Neural cell (in vitro differentiated cells): ENCODE measurements at regions not wholly inside any gene's neighbourhood (a gene's known extent, or its start where the extent isn't known, plus 50 kb on each side); places are given as distances from the start of the nearest gene placed in this dataset.

ENCODE experiments used
- H2AFZ ChIP-seq: fragments of 200-600, 300-800 bp; sonication (generic), shearing (Covaris generic); 2 replicates; pipeline ENCODE4 v1.6.0; 2014; ENCODE audit warnings: low read depth, mild to moderate bottlenecking, antibody characterized with exemption, low read length, moderate library complexity
- H3F3A ChIP-seq: fragments of 200-600 bp; shearing (Covaris generic); 2 replicates; pipeline ENCODE4 v1.6.1; 2016; ENCODE audit warnings: mild to moderate bottlenecking, moderate library complexity, mixed read lengths, antibody characterized with exemption, low read length; ENCODE audit not compliant: insufficient read depth, poor library complexity, severe bottlenecking
- H3K27ac ChIP-seq: fragments of 200-600, 300-800 bp; sonication (generic), shearing (Covaris generic); 2 replicates; pipeline ENCODE4 v1.5.1; 2014; ENCODE audit warnings: mild to moderate bottlenecking, low read length, moderate library complexity
- H3K27me3 ChIP-seq: fragments of 300-800, 200-600 bp; sonication (generic), shearing (Covaris generic); 2 replicates; pipeline ENCODE4 v1.6.0; 2014; ENCODE audit warnings: mild to moderate bottlenecking, low read depth, low read length, moderate library complexity; ENCODE audit not compliant: insufficient read depth
- H3K36me3 ChIP-seq: fragments of 300-800, 200-600 bp; sonication (generic), shearing (Covaris generic); 2 replicates; pipeline ENCODE4 v1.5.1; 2014; ENCODE audit warnings: mild to moderate bottlenecking, antibody characterized with exemption, low read length, moderate library complexity; ENCODE audit not compliant: insufficient read depth
- H3K4me2 ChIP-seq: fragments of 300-800, 200-600 bp; sonication (generic), shearing (Covaris generic); 2 replicates; pipeline ENCODE4 v1.6.0; 2014; ENCODE audit warnings: mild to moderate bottlenecking, low read length
- H3K4me3 ChIP-seq: fragments of 300-800, 200-600 bp; sonication (generic), shearing (Covaris generic); 2 replicates; pipeline ENCODE4 v1.5.1; 2014; ENCODE audit warnings: mild to moderate bottlenecking, low read length, moderate library complexity
- H3K79me2 ChIP-seq: fragments of 200-600 bp; shearing (Covaris generic); replicated peaks from 2 replicates; pipeline ENCODE4 v1.6.0; 2014; ENCODE audit warnings: mild to moderate bottlenecking, low read length, moderate library complexity; ENCODE audit not compliant: insufficient read depth
- H3K9ac ChIP-seq: fragments of 300-800, 200-600 bp; sonication (generic), shearing (Covaris generic); 2 replicates; pipeline ENCODE4 v1.6.1; 2016; ENCODE audit warnings: mild to moderate bottlenecking, low read length, mixed read lengths
- H3K9me2 ChIP-seq: fragments of 200-600 bp; shearing (Covaris generic); 2 replicates; pipeline ENCODE4 v1.6.1; 2016; ENCODE audit warnings: mild to moderate bottlenecking, low read length, mixed read lengths; ENCODE audit not compliant: insufficient read depth
- H3K9me3 ChIP-seq: fragments of 200-600, 300-800 bp; sonication (generic), shearing (Covaris generic); 2 replicates; pipeline ENCODE4 v1.6.1; 2016; ENCODE audit warnings: mild to moderate bottlenecking, mixed run types, low read length, moderate library complexity, mixed read lengths
- H4K20me1 ChIP-seq: fragments of 200-600 bp; shearing (Covaris generic); 2 replicates; pipeline ENCODE4 v1.6.1; 2016; ENCODE audit warnings: mild to moderate bottlenecking, mixed run types; ENCODE audit not compliant: insufficient read depth
- CTCF ChIP-seq: fragments of 450-650 bp; IDR thresholded peaks from 2 replicates; pipeline ENCODE4 v1.5.1; 2014; ENCODE audit warnings: antibody characterized with exemption, mild to moderate bottlenecking, moderate library complexity; ENCODE audit not compliant: poor library complexity, severe bottlenecking
- EP300 ChIP-seq: fragments of 450-650 bp; conservative IDR thresholded peaks from 2 replicates; pipeline ENCODE4 v1.6.1; 2014; ENCODE audit warnings: antibody characterized with exemption, mild to moderate bottlenecking, moderate library complexity; ENCODE audit not compliant: poor library complexity, severe bottlenecking
- EZH2 ChIP-seq: fragments of 200-600, 300-800 bp; shearing (Covaris generic), sonication (generic); IDR thresholded peaks from 2 replicates; pipeline ENCODE4 v1.6.1; 2014; ENCODE audit warnings: antibody characterized with exemption, low read length, borderline replicate concordance, mild to moderate bottlenecking; ENCODE audit not compliant: insufficient read depth, poor library complexity, severe bottlenecking
- POLR2AphosphoS5 ChIP-seq: IDR thresholded peaks from 2 replicates; pipeline ENCODE4 v1.6.1; 2012
- SMC3 ChIP-seq: fragments of 450-650 bp; conservative IDR thresholded peaks from 2 replicates; pipeline ENCODE4 v1.6.1; 2014; ENCODE audit warnings: antibody characterized with exemption, mild to moderate bottlenecking, moderate library complexity; ENCODE audit not compliant: poor library complexity
- TF ChIP-seq, protein P1 (sequence below): IDR thresholded peaks from 2 replicates; pipeline ENCODE4 v1.6.1; 2012; ENCODE audit warnings: borderline replicate concordance

DNA sequence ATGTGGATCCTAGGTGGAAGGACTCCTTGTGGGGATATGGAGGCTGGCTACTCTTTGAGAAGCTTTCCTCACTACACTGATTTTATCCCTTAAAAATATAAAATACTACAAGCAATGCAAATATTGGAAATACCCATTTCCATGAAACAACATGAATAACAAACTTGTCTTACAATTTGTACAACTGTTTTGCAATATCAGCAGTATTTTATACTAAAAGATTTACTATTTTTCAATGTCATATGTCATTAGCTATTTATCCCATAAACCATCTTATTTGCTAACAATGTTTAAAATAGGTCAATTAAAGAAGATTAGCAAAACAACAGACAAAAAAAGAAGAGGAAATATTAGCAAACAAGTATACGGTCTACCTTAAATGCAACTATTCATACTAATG lies 1674.1 kb downstream of the PCDH7 start:
- no peak for TF ChIP-seq EP300
- TF ChIP-seq, protein P1, sequence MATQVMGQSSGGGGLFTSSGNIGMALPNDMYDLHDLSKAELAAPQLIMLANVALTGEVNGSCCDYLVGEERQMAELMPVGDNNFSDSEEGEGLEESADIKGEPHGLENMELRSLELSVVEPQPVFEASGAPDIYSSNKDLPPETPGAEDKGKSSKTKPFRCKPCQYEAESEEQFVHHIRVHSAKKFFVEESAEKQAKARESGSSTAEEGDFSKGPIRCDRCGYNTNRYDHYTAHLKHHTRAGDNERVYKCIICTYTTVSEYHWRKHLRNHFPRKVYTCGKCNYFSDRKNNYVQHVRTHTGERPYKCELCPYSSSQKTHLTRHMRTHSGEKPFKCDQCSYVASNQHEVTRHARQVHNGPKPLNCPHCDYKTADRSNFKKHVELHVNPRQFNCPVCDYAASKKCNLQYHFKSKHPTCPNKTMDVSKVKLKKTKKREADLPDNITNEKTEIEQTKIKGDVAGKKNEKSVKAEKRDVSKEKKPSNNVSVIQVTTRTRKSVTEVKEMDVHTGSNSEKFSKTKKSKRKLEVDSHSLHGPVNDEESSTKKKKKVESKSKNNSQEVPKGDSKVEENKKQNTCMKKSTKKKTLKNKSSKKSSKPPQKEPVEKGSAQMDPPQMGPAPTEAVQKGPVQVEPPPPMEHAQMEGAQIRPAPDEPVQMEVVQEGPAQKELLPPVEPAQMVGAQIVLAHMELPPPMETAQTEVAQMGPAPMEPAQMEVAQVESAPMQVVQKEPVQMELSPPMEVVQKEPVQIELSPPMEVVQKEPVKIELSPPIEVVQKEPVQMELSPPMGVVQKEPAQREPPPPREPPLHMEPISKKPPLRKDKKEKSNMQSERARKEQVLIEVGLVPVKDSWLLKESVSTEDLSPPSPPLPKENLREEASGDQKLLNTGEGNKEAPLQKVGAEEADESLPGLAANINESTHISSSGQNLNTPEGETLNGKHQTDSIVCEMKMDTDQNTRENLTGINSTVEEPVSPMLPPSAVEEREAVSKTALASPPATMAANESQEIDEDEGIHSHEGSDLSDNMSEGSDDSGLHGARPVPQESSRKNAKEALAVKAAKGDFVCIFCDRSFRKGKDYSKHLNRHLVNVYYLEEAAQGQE: no peak
- Histone ChIP-seq H3F3A (no peaks in the 10 kb centered on the region), H3K9me3 (no peaks in the 10 kb centered on the region), H2AFZ (no peak overlapping the region), H3K36me3 (no peaks in the 10 kb centered on the region), H4K20me1 (no peaks in the 10 kb centered on the region), H3K4me2 (no peak overlapping the region), H3K79me2 (no peaks in the 10 kb centered on the region), H3K9me2 (no peaks in the 10 kb centered on the region), H3K27me3 (no peaks in the 10 kb centered on the region), H3K27ac (no peak overlapping the region), H3K9ac (no peak overlapping the region), H3K4me3 (no peak overlapping the region)

DNA sequence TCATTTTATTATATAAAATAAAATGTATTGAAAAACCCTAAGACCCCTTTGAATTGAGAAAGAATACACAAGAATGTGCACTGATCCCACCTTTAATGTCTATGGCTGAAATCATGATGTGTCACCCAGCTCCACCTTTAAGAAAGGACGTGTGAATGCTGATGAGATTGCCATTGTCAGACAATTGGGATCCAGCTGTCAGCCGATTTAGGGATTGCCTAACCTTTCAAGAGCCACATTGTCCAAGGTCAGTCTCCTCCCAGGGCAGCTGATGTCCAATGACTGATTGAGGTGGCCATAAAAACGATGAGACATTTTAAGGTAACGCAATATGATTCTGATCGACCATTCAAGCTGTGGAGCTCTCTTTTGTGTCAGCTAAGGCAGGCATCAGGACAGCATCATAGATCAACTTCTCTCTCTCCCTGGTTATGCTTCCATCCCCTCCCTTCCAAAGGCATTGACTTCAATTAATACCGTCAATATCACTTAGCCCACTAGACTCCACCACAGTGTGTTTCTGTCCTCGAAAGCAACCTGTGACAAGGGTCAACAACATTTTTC lies 1676.4 kb downstream of the PCDH7 start:
- Histone ChIP-seq H3K27me3 (no peaks in the 10 kb centered on the region), H3K4me2 (no peak overlapping the region), H3F3A (no peaks in the 10 kb centered on the region), H3K27ac (no peak overlapping the region), H3K9me3 (no peaks in the 10 kb centered on the region), H3K9me2 (no peaks in the 10 kb centered on the region), H3K79me2 (no peaks in the 10 kb centered on the region), H3K4me3 (no peak overlapping the region), H4K20me1 (no peaks in the 10 kb centered on the region), H3K9ac (no peak overlapping the region), H2AFZ (no peak overlapping the region), H3K36me3 (no peaks in the 10 kb centered on the region)
- TF ChIP-seq SMC3 (no peak), POLR2AphosphoS5 (no peak), CTCF (no peak), EZH2 (no peak)
- TF ChIP-seq, protein P1: no peak
